ENCODE measurements at regions not wholly inside any gene's neighbourhood (a gene's known extent, or its start where the extent isn't known, plus 50 kb on each side); places are given as distances from the start of the nearest gene placed in this dataset.

DNA sequence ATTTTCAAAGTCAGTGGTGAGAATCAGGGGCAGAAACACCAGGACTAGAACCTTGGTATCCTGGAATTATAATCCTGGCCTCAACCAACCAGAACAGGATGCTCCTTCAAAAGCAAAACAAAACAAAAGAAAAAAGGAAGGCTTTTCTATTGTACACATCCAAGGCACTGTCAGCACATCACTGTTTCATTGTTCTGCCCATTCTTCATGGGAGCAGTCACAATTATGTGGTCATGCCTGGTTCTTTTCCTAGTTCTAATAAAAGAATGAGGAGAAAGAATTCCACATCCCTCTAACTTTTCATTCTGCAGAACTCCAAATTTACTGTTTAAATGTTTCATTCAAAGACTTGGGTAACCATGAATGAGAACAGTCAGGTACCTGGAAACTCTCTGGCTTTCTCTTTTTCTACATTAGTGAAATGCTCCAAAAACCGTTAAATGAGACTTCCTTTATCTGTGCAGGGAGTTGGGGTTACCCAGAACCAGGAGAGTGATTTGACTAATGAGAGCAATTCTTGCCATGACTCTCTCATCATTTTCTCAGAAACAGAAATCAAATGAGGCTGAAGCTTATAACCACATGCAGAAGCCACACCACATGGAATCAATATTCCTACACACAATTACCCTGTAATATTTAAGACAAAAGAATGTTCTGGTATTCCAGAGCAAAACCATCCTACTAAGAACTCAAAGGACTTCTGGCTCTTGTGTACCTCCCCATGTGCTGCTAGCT, 110.9 kb upstream of the CCDC150 start:
- DNase-seq, result no peak
- TF ChIP-seq, protein P1, sequence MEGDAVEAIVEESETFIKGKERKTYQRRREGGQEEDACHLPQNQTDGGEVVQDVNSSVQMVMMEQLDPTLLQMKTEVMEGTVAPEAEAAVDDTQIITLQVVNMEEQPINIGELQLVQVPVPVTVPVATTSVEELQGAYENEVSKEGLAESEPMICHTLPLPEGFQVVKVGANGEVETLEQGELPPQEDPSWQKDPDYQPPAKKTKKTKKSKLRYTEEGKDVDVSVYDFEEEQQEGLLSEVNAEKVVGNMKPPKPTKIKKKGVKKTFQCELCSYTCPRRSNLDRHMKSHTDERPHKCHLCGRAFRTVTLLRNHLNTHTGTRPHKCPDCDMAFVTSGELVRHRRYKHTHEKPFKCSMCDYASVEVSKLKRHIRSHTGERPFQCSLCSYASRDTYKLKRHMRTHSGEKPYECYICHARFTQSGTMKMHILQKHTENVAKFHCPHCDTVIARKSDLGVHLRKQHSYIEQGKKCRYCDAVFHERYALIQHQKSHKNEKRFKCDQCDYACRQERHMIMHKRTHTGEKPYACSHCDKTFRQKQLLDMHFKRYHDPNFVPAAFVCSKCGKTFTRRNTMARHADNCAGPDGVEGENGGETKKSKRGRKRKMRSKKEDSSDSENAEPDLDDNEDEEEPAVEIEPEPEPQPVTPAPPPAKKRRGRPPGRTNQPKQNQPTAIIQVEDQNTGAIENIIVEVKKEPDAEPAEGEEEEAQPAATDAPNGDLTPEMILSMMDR (IDR thresholded peaks at IDR 0.05), result no peak
- intact Hi-C loops (cut with DNase I; ENCODE audit: low total_unique reads), result no loop called here
- Histone ChIP-seq H3K9me3 (no peaks in the 10 kb centered on the region), H3K27me3 (no peaks in the 10 kb centered on the region), H3K27ac (no peak overlapping the region), H3K36me3 (no peaks in the 10 kb centered on the region), H3K4me3 (no peak overlapping the region), H3K4me1 (no peaks in the 10 kb centered on the region)

DNA sequence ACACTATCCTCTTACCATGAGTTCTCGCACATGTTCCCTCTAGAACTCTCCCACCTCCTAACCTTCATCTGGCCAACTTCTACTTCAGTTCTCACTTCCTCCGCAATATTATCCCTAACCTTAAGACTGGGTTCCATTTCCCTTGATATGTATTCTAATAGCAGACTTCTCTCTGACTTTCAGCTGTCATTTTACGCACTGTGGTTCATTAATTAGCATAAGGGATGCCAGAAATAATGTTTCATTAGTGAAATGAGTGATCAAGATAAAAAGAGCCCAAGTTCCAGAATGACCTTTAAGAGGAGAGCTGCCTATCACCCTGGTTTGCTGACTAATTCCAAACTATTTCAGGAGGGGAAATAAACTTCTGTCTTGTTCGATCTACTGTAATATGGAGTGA, 108.6 kb upstream of the CCDC150 start:
- no peak overlapping the region for H3K27ac ChIP-seq
- no peaks in the 10 kb centered on the region for H3K4me1 ChIP-seq
- no peaks in the 10 kb centered on the region for H3K36me3 ChIP-seq
- H3K9me3 ChIP-seq, result no peaks in the 10 kb centered on the region
- intact Hi-C loops (cut with DNase I; ENCODE audit: low total_unique reads), result no loop called here
- H3K27me3 ChIP-seq, result no peaks in the 10 kb centered on the region
- TF ChIP-seq, protein P1 (IDR thresholded peaks at IDR 0.05), result no peak
- DNase-seq, result no peak
- no peak overlapping the region for H3K4me3 ChIP-seq

DNA sequence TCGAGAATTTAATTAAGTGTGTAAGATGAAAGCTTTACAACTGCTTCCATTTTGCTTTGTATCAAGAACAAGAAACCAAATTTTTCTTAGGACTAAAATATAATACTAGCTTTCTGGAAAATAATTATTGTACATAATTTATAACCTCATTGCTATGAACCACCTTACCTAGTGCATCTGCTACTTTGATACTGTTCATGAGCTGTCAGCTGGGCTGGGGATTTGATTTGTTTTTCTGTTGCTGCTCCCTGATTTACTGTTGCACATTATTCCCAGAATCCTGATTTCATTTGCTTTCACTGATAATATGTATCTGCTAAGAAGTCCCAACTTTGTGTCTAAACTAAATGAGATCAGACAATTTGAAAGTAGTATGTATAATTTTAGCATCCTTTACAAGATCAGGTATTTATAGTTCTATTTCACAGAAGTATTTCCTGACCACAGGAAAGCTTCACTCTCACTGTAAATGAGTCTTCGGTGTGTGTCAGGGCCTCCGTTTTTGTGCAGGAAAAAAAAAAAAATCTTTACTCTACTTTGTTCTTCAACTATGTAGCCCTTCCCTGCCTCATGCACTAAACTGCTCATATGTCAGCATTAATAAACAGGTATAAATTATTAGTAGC, 105.6 kb upstream of the CCDC150 start:
- TF ChIP-seq, protein P1 (IDR thresholded peaks at IDR 0.05), result no peak
- intact Hi-C loops (cut with DNase I; ENCODE audit: low total_unique reads), result no loop called here
- H3K27ac ChIP-seq, result no peak overlapping the region

DNA sequence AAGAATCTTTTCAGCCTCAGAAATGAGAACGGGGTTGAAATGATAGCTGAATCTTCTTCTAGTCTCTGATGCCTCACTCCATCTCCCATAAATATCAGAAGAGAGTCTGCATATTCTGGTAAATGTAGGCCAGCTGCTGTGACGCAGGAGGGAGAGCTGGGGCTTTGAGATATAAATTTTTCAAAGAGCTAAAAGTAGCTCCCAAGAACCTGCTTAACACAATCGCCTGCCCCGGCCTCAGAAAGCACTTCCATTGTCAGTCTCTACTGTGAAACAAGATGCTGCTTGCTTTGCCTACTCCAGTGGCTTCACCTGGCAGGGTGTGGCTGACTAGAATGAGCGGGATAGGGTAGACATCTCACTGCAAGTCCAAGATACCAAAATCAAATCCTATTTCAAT, 105.0 kb upstream of the CCDC150 start:
- TF ChIP-seq, protein P1 (IDR thresholded peaks at IDR 0.05), result no peak
- Histone ChIP-seq H3K4me1 (no peaks in the 10 kb centered on the region), H3K36me3 (no peaks in the 10 kb centered on the region), H3K27ac (no peak overlapping the region), H3K27me3 (no peaks in the 10 kb centered on the region), H3K4me3 (no peak overlapping the region), H3K9me3 (no peaks in the 10 kb centered on the region)
- DNase-seq, result no peak
- intact Hi-C loops (cut with DNase I; ENCODE audit: low total_unique reads), result no loop called here

More for the DNA sequence above, 105.6 kb upstream of the CCDC150 start:
- H3K9me3 ChIP-seq, result no peaks in the 10 kb centered on the region
- H3K4me3 ChIP-seq, result no peak overlapping the region
- no peak for DNase-seq
- H3K4me1 ChIP-seq, result no peaks in the 10 kb centered on the region
- no peaks in the 10 kb centered on the region for H3K27me3 ChIP-seq
- no peaks in the 10 kb centered on the region for H3K36me3 ChIP-seq

DNA sequence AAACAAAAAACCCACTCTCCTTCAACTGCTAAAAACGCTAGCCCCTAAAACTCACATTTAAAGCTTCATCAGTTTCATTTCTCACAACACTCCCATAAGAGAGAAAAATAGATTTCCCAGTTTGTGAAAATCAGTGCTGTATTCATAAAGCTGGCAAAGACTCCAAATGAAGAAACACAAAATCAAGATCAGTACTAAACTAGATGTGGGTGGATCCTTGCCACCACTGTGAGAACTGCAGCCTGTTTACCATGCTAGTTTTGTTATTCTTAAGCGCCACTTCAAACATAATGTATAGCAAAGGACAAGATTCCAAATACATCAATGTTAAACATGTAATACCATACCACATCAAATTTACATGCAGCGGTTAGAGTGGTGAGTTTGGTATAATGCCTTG, 104.5 kb upstream of the CCDC150 start:
- no peak overlapping the region for H3K4me3 ChIP-seq

More for the DNA sequence above, 104.5 kb upstream of the CCDC150 start:
- TF ChIP-seq, protein P1 (IDR thresholded peaks at IDR 0.05), result no peak
- Histone ChIP-seq H3K9me3 (no peaks in the 10 kb centered on the region), H3K27ac (no peak overlapping the region), H3K36me3 (no peaks in the 10 kb centered on the region), H3K27me3 (no peaks in the 10 kb centered on the region), H3K4me1 (no peaks in the 10 kb centered on the region)
- no peak for DNase-seq
- intact Hi-C loops (cut with DNase I; ENCODE audit: low total_unique reads), result no loop called here

Measured in tibial artery (tissue), 4 donors.